IMR-90 (cell line): ENCODE measurements at regions not wholly inside any gene's neighbourhood (a gene's known extent, or its start where the extent isn't known, plus 50 kb on each side); places are given as distances from the start of the nearest gene placed in this dataset.

ENCODE experiments used
- ATAC-seq: fragments of 200-7000 bp; cut with Tn5 transposase; 2 replicates; pipeline ENCODE4 v1.9.1; 2020; ENCODE audit warnings: low read depth, mild to moderate bottlenecking, moderate library complexity
- BruUV-seq: library from RNA; stranded (reverse); fragments of 400-500 nt; replicated peaks from 2 replicates; lab custom pipeline; 2021; lab: Mats Ljungman, UMichigan
- CTCF ChIA-PET: fragments of 300-600 bp; formaldehyde crosslinking; extraction: SDS; loops from one replicate; lab custom pipeline; 2021; ENCODE audit warnings: antibody characterized with exemption; lab: Yijun Ruan, JAX
- POLR2A ChIA-PET: fragments of 300-600 bp; sonication (Branson Sonifier 250); formaldehyde crosslinking; loops from one replicate; lab custom pipeline; 2022; ENCODE audit warnings: antibody characterized with exemption; ENCODE audit not compliant: unreplicated experiment; lab: Charles Lee
- DNase-seq: peaks from one replicate; pipeline ENCODE4 v3.0.0; 2013
- H2AFZ ChIP-seq: replicated peaks from 2 replicates; pipeline ENCODE3; 2013; ENCODE audit warnings: low read length, mild to moderate bottlenecking; ENCODE audit not compliant: poor library complexity
- H2AK5ac ChIP-seq: 2 replicates; pipeline ENCODE4 v1.6.1; 2013; ENCODE audit warnings: low read depth, low read length, inconsistent platforms
- H2AK9ac ChIP-seq: replicated peaks from 2 replicates; pipeline ENCODE3; 2013; ENCODE audit warnings: mild to moderate bottlenecking, low read depth, low read length, moderate library complexity; ENCODE audit not compliant: poor library complexity
- H2BK120ac ChIP-seq: 2 replicates; pipeline ENCODE4 v1.6.1; 2013; ENCODE audit warnings: low read depth, low read length, inconsistent platforms
- H2BK15ac ChIP-seq: 3 replicates; pipeline ENCODE4 v1.6.1; 2013; ENCODE audit warnings: low read depth, low read length, inconsistent platforms
- H2BK20ac ChIP-seq: 2 replicates; pipeline ENCODE4 v1.6.1; 2013; ENCODE audit warnings: low read depth, mild to moderate bottlenecking, inconsistent platforms, low read length, moderate library complexity
- H2BK5ac ChIP-seq: 2 replicates; pipeline ENCODE4 v1.6.1; 2013; ENCODE audit warnings: mild to moderate bottlenecking, low read depth, low read length, inconsistent platforms; ENCODE audit not compliant: poor library complexity, severe bottlenecking
- H3K14ac ChIP-seq: replicated peaks from 2 replicates; pipeline ENCODE4 v1.6.1; 2013; ENCODE audit warnings: low read depth, low read length, inconsistent platforms
- H3K18ac ChIP-seq: 2 replicates; pipeline ENCODE4 v1.6.1; 2013; ENCODE audit warnings: low read depth, low read length, control low read depth
- H3K23ac ChIP-seq: 2 replicates; pipeline ENCODE4 v1.6.1; 2013; ENCODE audit warnings: low read depth, low read length, inconsistent platforms
- H3K27ac ChIP-seq: 2 replicates; pipeline ENCODE4 v1.5.1; 2013; ENCODE audit warnings: mild to moderate bottlenecking, control low read depth, low read length; ENCODE audit not compliant: insufficient read depth
- H3K27me3 ChIP-seq: 2 replicates; pipeline ENCODE4 v1.6.1; 2013; ENCODE audit warnings: low read length; ENCODE audit not compliant: control insufficient read depth, insufficient read depth
- H3K36me3 ChIP-seq: 2 replicates; pipeline ENCODE4 v1.6.1; 2013; ENCODE audit warnings: low read length, mixed read lengths; ENCODE audit not compliant: control insufficient read depth, insufficient read depth
- H3K4ac ChIP-seq: 2 replicates; pipeline ENCODE4 v1.6.1; 2013; ENCODE audit warnings: low read depth, low read length, inconsistent platforms
- H3K4me1 ChIP-seq: 2 replicates; pipeline ENCODE4 v1.6.1; 2013; ENCODE audit warnings: low read length, mixed read lengths; ENCODE audit not compliant: control insufficient read depth, insufficient read depth
- H3K4me2 ChIP-seq: 2 replicates; pipeline ENCODE4 v1.6.1; 2013; ENCODE audit warnings: low read depth, mild to moderate bottlenecking, control low read depth, low read length, moderate library complexity
- H3K4me3 ChIP-seq: 2 replicates; pipeline ENCODE4 v1.5.1; 2013; ENCODE audit warnings: low read depth, mild to moderate bottlenecking, control low read depth, low read length, moderate library complexity; ENCODE audit not compliant: insufficient read depth
- H3K56ac ChIP-seq: 2 replicates; pipeline ENCODE4 v1.6.1; 2013; ENCODE audit warnings: low read length, inconsistent platforms; ENCODE audit not compliant: insufficient read depth; ENCODE audit errors: extremely low read depth
- H3K79me1 ChIP-seq, 2 experiments: 2 replicates each; pipeline ENCODE4 v1.6.1; 2013; ENCODE audit warnings: low read length in 2 of 2, inconsistent platforms in 1 of 2, low read depth in 1 of 2
- H3K9ac ChIP-seq: 2 replicates; pipeline ENCODE4 v1.6.1; 2013; ENCODE audit warnings: low read depth, low read length, control low read depth
- H3K9me1 ChIP-seq: 2 replicates; pipeline ENCODE4 v1.6.1; 2013; ENCODE audit warnings: low read length, inconsistent platforms; ENCODE audit not compliant: insufficient read depth
- H3K9me3 ChIP-seq: 2 replicates; pipeline ENCODE4 v1.6.1; 2013; ENCODE audit warnings: low read length; ENCODE audit not compliant: control insufficient read depth, insufficient read depth
- H4K20me1 ChIP-seq: 2 replicates; pipeline ENCODE4 v1.6.1; 2013; ENCODE audit warnings: low read length, inconsistent platforms; ENCODE audit not compliant: insufficient read depth
- H4K5ac ChIP-seq: 2 replicates; pipeline ENCODE4 v1.6.1; 2013; ENCODE audit warnings: mild to moderate bottlenecking, low read depth, low read length, control low read depth
- H4K8ac ChIP-seq, 2 experiments: 2 replicates each; pipeline ENCODE4 v1.6.1; 2013; ENCODE audit warnings: low read depth in 2 of 2, low read length in 2 of 2, control low read depth in 1 of 2, inconsistent platforms in 1 of 2
- H4K91ac ChIP-seq: 2 replicates; pipeline ENCODE4 v1.6.1; 2013; ENCODE audit warnings: low read depth, low read length, inconsistent platforms; ENCODE audit not compliant: insufficient read depth
- CEBPB ChIP-seq: IDR thresholded peaks from 2 replicates; pipeline ENCODE4 v1.6.1; 2012; ENCODE audit warnings: low read depth, low read length, improper control_type of control experiment
- CHD1 ChIP-seq: IDR thresholded peaks from 2 replicates; pipeline ENCODE4 v1.6.1; 2012; ENCODE audit warnings: low read depth, low read length, improper control_type of control experiment
- MAFK ChIP-seq: IDR thresholded peaks from 2 replicates; pipeline ENCODE4 v1.6.1; 2012; ENCODE audit warnings: low read depth, low read length, improper control_type of control experiment
- POLR2A ChIP-seq: IDR thresholded peaks from 2 replicates; pipeline ENCODE4 v1.6.1; 2012; ENCODE audit warnings: mild to moderate bottlenecking, low read depth, low read length
- RAD21 ChIP-seq: IDR thresholded peaks from 2 replicates; pipeline ENCODE4 v1.6.1; 2012; ENCODE audit warnings: low read length, improper control_type of control experiment
- SMC3 ChIP-seq: fragments of 150-350 bp; IDR thresholded peaks from 2 replicates; pipeline ENCODE4 v1.6.1; 2016; ENCODE audit warnings: low read depth, mild to moderate bottlenecking, antibody characterized with exemption, low read length, moderate library complexity
- dilution Hi-C: fragments of 300-500 bp; cut with HindIII; formaldehyde crosslinking; loops from one replicate; pipeline ENCODE4 v1.14.3; 2018; ENCODE audit warnings: low sequenced_read_pairs; ENCODE audit not compliant: unreplicated experiment
- in situ Hi-C: fragments of 300-500 bp; cut with MboI; formaldehyde crosslinking; loops from 3 replicates; pipeline ENCODE4 v1.14.3; 2019; ENCODE audit warnings: low sequenced_read_pairs, inconsistent platforms, mixed read lengths
- intact Hi-C: fragments of 100-400 bp; cut with micrococcal nuclease; formaldehyde crosslinking; loops from 2 replicates; pipeline ENCODE4 v1.10.0; 2022

DNA sequence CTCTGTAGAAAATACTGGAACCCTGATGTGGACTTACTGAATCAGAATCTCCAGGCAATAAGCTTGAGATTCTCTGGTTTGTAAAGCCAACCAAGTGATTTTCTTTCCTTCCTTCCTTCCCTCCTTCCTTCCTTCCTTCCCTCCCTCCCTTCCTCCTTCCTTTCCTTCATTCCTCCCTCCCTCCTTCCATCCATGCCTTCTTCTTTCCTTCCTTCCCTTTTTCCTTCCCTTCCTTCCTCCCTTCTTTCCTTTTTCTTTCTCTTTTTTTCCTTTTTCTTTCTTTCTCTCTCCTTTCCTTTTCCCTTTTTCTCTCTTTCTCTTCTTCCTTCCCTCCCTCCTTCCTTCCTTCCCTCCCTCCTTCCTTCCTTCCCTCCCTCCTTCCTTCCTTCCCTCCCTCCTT is 450.8 kb downstream of the GRXCR1 start:
- Histone ChIP-seq H3K36me3 (no peaks in the 10 kb centered on the region), H2AFZ (no peak overlapping the region), H3K23ac (no peak overlapping the region), H4K20me1 (no peaks in the 10 kb centered on the region), H3K9me3 (no peaks in the 10 kb centered on the region), H3K56ac (no peak overlapping the region), H2BK120ac (peak overlapping the region; percentile 34; the same call in 1 of the 2 replicates), H3K4ac (no peak overlapping the region), H2BK15ac (no peak overlapping the region), H3K79me1 (peaks cover 0 to 9% of the 10 kb centered on the region in 2 experiments; a peak in 2 of 4 replicates), H2AK9ac (no peak overlapping the region), H2BK20ac (0 out of 2 replicates have a peak overlapping the region, but pooled peaks have one; percentile 29), H3K9me1 (no peaks in the 10 kb centered on the region), H2AK5ac (peak overlapping the region; percentile 62; the same call in 1 of the 2 replicates), H3K18ac (no peak overlapping the region; the same call in 1 of the 2 replicates), H3K4me2 (no peak overlapping the region), H4K8ac (peak overlapping the region in 1 of 2 experiments; percentile 29; a peak in 1 of 4 replicates), H4K91ac (no peak overlapping the region), H3K27ac (no peak overlapping the region), H3K4me1 (peaks cover 8% of the 10 kb centered on the region), H3K14ac (no peak overlapping the region), H3K27me3 (no peaks in the 10 kb centered on the region), H2BK5ac (no peak overlapping the region), H4K5ac (no peak overlapping the region), H3K9ac (no peak overlapping the region), H3K4me3 (no peak overlapping the region)
- in situ Hi-C loops (no loop called here), intact Hi-C loops (no loop called here), dilution Hi-C loops (no loop called here)
- ChIA-PET CTCF (no interaction called here), POLR2A (no interaction called here)
- BruUV-seq = no TSS peak
- DNase-seq = no peak
- no peak for TF ChIP-seq CHD1
- TF ChIP-seq CEBPB = no peak
- TF ChIP-seq POLR2A = no peak
- no peak for TF ChIP-seq RAD21
- TF ChIP-seq MAFK = no peak
- TF ChIP-seq SMC3 = no peak
- ATAC-seq = no peak
